Spleen (tissue), 7 donors: ENCODE measurements at regions not wholly inside any gene's neighbourhood (a gene's known extent, or its start where the extent isn't known, plus 50 kb on each side); places are given as distances from the start of the nearest gene placed in this dataset.

Experiments
- CTCF ChIP-seq, 11 experiments: fragments of 200-600 bp in 7 of 11; fragments of 450-650 bp in 4 of 11; sonication (generic) in 4 of 11; IDR thresholded peaks in 8 of 11; conservative IDR thresholded peaks in 3 of 11; 1 replicate in 7 of 11; 2 replicates in 4 of 11; pipeline versions ENCODE4 v1.4.0 to v1.8.0; 2016 to 2021; ENCODE audit warnings: antibody characterized with exemption in 11 of 11, inconsistent platforms in 4 of 11, mild to moderate bottlenecking in 1 of 11
- POLR2A ChIP-seq, 3 donors: fragments of 450-650 bp; IDR thresholded peaks; one replicate each; pipeline ENCODE4 v1.5.1; 2017; ENCODE audit warnings: antibody characterized with exemption in 3 of 3, mild to moderate bottlenecking in 1 of 3
- POLR2AphosphoS5 ChIP-seq, 3 donors: sonication (generic); formaldehyde crosslinking; IDR thresholded peaks; one replicate each; pipeline ENCODE4 v1.5.1; 2017; ENCODE audit warnings: antibody characterized with exemption in 3 of 3
- donor health status: DM: no; HTN: no; CAD: no; lungs with moderate emphysema.
- donor health status: DM: no; HTN: no; CAD: no.
- donor health status: DM: no; HTN: no; CAD: no.

GRCh38 chr7:128160296-128160695, 80.8 kb upstream of the LEP start:
- TF ChIP-seq POLR2AphosphoS5 (IDR thresholded peaks at IDR 0.05) (no peak), CTCF (IDR thresholded peaks at IDR 0.05 in 8 of 11, conservative IDR thresholded peaks at IDR 0.05 in 3 of 11) (no peak), POLR2A (IDR thresholded peaks at IDR 0.05) (no peak)
